DND-41 (cell line): ENCODE measurements at regions not wholly inside any gene's neighbourhood (a gene's known extent, or its start where the extent isn't known, plus 50 kb on each side); places are given as distances from the start of the nearest gene placed in this dataset.

ENCODE experiments used
- CTCF ChIP-seq: IDR thresholded peaks from 2 replicates; pipeline ENCODE4 v1.5.1; 2012; ENCODE audit warnings: borderline replicate concordance, low read length, moderate library complexity, mild to moderate bottlenecking; ENCODE audit not compliant: poor library complexity, severe bottlenecking; ENCODE audit errors: extremely low read depth
- EZH2 ChIP-seq: IDR thresholded peaks from 3 replicates; pipeline ENCODE4 v1.6.1; 2012; ENCODE audit warnings: borderline replicate concordance, low read depth, mild to moderate bottlenecking, moderate library complexity, low read length, inconsistent platforms; ENCODE audit not compliant: severe bottlenecking

GRCh38 chr15:62502451-62502850 lies 337.4 kb upstream of the C2CD4B start:
- TF ChIP-seq CTCF, result no peak
- no peak for TF ChIP-seq EZH2
